Effector CD4-positive, alpha-beta T cell (primary cell): ENCODE measurements at regions not wholly inside any gene's neighbourhood (a gene's known extent, or its start where the extent isn't known, plus 50 kb on each side); places are given as distances from the start of the nearest gene placed in this dataset.

ENCODE experiments used
- DNase-seq: peaks from one replicate; pipeline ENCODE4 v3.0.0-alpha.2; 2020

DNA sequence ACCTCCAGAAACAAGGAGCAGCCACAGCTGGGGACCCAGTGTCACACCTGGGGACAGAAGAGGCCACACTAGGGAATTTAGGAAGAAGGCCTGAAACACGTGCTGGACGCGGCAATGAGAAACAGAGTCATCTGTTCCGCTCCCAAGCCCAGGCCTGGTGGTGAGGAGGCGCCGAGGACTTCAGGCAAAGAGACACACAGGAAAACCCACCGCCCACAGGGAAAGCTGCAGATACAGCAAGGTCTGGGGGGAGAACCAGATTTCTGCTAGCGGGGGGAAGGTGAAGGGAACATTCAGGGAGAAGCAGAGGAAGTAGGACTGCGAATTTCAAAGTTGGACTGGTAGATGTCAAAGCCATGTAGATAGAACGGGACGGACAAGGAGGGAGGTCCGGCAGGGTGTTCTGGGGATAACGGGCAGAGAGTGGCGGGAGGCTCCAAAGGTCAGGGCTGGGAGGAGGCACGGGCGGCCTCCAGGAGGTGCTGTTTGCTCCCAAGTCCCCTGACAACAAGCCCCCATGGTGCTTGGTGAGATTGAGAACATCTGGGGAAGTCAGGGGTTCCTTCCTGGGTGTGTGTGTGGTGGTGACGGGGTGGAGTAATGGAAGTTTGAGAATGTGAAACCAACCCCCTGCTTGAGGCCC, 351.7 kb upstream of the MYT1L start:
- no peak for DNase-seq

- DNase-seq, result no peak
Measured at GRCh38 chr2:2681711-2682251, 350.7 kb upstream of the MYT1L start.

DNA sequence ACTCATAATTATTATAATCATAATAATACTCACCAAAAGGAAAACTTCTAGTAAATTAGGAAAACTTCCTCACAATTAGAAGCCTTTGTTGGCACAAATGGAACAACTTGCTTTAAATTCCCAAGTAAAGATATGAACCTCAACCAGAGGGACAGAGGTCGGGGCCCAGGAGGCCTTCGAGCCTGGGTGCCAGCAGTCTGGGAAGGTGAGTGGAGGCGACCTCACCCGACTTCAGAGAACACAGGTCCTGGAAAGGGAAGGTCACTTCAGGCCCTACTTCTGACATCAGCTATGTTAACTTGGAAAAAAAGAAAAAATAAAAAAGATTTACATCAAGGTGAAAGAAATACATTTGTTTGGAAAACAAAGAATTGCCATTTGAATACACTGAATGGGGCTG, 350.0 kb upstream of the MYT1L start:
- DNase-seq, result no peak

DNA sequence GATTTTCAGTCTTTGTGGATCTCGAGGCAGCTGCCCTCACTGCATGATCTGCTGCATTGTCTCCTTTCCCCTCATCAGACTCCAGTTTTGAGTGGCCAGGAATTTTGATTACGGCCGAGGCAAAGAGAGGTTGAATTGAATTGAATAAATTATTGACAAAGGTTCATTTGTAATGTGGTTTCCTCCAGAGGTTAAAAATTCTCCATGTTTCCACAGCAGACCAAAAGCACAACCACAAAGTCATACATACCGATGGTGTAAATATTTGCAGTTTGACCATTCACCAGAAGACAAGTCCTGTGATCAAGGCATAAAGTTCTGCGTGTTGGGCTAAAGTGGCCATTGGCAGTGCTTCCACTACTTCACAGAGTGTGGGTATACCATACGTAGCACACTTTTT, 343.8 kb upstream of the MYT1L start:
- DNase-seq, result no peak

- no peak for DNase-seq
Measured at GRCh38 chr2:2673406-2673805, 342.3 kb upstream of the MYT1L start.

GRCh38 chr2:2672249-2672648, 341.2 kb upstream of the MYT1L start:
- DNase-seq, result no peak

- DNase-seq, result no peak
Measured at GRCh38 chr2:2671826-2672225, 340.8 kb upstream of the MYT1L start.

DNA sequence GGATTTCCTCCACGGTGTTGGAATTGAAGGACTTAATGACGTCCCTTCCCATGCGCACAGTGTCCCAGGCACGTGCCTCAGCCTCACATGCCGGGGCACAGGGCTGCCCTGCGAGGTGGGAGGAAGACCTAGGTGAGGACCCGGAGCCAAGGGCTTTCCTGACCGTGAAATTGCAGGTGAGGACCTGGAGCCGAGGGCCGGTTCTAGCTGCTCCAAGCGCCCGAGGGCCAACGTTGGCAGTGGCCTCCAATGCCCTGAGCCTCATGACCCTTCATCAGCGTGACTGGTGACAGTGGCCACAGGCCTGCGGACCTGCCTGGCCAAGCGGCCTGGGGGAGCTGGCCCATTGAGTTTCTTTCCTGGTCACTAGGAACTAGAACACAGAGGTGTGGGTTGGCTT, 338.2 kb upstream of the MYT1L start:
- no peak for DNase-seq

GRCh38 chr2:2668681-2669265, 337.7 kb upstream of the MYT1L start:
- no peak for DNase-seq

DNA sequence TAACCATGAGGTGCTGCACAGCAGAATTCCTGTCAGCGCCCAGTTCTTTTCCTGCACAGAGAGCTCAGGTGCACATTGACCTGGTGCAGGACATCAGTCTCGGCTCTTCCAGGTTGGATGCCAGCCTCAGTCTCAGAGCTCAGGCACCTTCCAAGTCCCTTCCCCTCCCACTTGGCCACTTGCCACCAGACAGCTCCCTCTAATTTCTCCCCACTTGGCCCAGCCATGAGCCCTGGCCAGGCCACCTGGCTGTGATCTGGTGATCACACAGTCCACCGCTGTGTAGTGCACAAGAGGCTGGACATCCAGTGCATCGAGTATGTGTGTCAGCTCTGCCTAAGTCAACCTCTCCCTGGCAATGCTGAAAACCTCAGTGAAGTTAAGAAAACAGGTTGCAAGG, 336.6 kb upstream of the MYT1L start:
- no peak for DNase-seq

DNA sequence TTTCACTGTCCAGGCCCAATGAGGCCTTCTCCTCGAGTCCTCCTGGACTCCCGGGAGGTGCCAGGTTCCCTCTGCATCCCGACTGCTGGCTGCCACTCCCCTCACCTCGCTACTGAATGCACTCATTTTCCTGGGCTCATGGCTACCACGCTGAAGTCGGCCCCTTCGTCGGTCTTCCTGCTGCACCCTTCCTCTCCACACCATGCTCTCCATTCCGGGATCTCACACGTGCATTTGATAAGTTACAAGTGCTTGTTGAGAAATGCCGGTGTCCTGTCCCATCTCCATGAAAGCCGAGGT, 334.7 kb upstream of the MYT1L start:
- no peak for DNase-seq

GRCh38 chr2:2664989-2665833, 334.1 kb upstream of the MYT1L start:
- no peak for DNase-seq

GRCh38 chr2:2663401-2664036, 332.4 kb upstream of the MYT1L start:
- DNase-seq, result no peak

- DNase-seq, result no peak
Measured at GRCh38 chr2:2662847-2663356, 331.8 kb upstream of the MYT1L start.

GRCh38 chr2:2662037-2662846, 331.2 kb upstream of the MYT1L start:
- DNase-seq, result no peak

DNA sequence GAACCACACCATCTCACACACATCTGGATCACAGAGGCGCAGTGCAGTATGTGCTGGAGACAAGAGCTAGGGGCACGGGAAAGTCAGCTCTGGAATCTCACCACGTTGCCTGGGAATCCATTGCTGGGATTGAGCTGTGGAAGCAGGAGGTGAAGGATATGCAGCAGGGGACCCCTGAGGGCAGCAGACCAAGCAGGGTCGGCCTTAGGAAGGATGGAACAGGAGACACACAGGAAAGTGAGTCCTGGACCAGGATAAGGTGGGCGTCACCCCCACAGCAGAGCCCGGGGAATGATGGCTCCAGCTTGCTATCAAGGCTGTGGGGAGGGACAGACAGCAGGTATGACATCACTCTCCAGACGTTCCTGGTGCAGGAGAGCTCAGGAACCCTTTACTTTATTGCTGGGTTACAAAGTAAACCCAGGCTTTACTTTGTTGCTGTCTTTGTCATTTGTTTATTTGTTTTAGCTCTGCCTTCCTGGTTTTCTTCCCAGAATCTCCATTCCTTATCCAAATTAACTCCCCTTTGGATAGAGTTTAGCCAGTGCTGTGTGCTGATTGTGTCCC, 329.8 kb upstream of the MYT1L start:
- no peak for DNase-seq

GRCh38 chr2:2657121-2657962, 326.3 kb upstream of the MYT1L start:
- no peak for DNase-seq

GRCh38 chr2:2656115-2657011, 325.3 kb upstream of the MYT1L start:
- no peak for DNase-seq

DNA sequence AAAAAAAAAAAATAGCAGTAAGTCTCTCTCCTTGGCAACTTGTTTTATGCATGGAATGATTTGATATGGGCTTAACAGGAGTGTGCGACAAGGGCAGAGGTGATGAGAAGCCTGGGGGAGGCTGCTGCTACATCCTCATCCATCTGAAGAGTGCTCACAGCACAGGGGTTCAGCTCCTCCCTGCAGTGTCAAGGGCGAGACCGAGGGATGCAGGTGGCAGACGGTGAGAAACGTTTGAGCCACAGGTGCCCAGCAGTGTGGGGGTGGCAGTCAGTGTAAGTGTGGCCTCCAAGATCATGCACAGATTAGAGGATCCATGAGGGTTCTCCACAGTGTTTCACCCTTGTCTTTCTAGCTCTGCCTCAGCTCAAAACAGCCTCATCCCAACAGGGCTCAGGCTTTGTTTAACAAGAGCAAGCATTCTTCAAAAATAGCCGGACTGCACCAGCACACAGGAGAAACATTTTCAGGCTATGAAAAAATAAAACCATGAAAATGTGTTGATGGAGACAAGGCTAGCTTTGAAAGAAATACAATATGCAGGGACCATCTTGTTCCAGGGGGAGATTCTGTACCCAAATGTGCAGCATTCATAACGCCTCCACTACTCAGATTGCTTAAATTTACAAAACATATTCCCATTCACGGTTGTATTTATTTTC, 324.5 kb upstream of the MYT1L start:
- DNase-seq, result no peak
